ENCODE measurements at regions not wholly inside any gene's neighbourhood (a gene's known extent, or its start where the extent isn't known, plus 50 kb on each side); places are given as distances from the start of the nearest gene placed in this dataset.
"Not testable (repeated sequence)": the region's sequence is repeated elsewhere in the genome, so short reads cannot be mapped to it uniquely, and the experiment has no call there.

DNA sequence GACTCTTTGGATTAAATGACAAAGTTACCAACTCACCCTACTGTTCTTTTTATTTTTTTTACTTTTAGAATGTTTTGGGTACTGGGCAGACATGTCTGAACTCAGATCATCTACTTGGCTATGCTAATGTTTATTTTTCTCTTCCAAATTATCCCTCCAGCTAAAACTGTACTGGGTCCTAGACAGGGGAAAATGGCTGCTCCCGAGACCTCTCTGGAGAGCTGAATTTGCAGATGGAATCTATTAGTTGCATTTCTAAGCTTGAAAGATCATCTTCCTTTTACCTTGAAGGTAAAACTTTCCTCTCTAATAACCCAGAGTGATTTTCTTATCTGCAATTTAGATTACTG is 197.5 kb upstream of the SEMA6A start:
- H3K27ac ChIP-seq (ENCODE audit: low read depth, low read length): no peak overlapping the region

GRCh38 chr5:116771466-116772151 is 197.0 kb upstream of the SEMA6A start:
- H3K27me3 ChIP-seq (ENCODE audit: control insufficient read depth in 1 of 2, insufficient read depth in 2 of 2, low read length in 2 of 2): peaks cover 0 to 3% of the 10 kb centered on the region in 2 donors
- H3K27ac ChIP-seq (ENCODE audit: low read depth, low read length): no peak overlapping the region
- no peak overlapping the region for H3K4me3 ChIP-seq (ENCODE audit: low read depth in 1 of 2, low read length in 2 of 2)
- H3K36me3 ChIP-seq (ENCODE audit: control insufficient read depth in 1 of 2, insufficient read depth in 2 of 2, low read length in 2 of 2): no peaks in the 10 kb centered on the region
- H3K9ac ChIP-seq (ENCODE audit: low read depth in 1 of 2, low read length in 2 of 2): no peak overlapping the region
- H3K4me1 ChIP-seq (ENCODE audit: control insufficient read depth in 1 of 2, insufficient read depth in 2 of 2, low read length in 2 of 2): no peaks in the 10 kb centered on the region
- no peaks in the 10 kb centered on the region for H3K9me3 ChIP-seq (ENCODE audit: control insufficient read depth in 1 of 2, low read length in 2 of 2)

More for the DNA sequence above, 197.5 kb upstream of the SEMA6A start:
- H3K9ac ChIP-seq (ENCODE audit: low read depth in 1 of 2, low read length in 2 of 2): no peak overlapping the region
- H3K4me1 ChIP-seq (ENCODE audit: control insufficient read depth in 1 of 2, insufficient read depth in 2 of 2, low read length in 2 of 2): no peaks in the 10 kb centered on the region
- no peak overlapping the region for H3K4me3 ChIP-seq (ENCODE audit: low read depth in 1 of 2, low read length in 2 of 2)
- peaks cover 0 to 3% of the 10 kb centered on the region in 2 donors for H3K27me3 ChIP-seq (ENCODE audit: control insufficient read depth in 1 of 2, insufficient read depth in 2 of 2, low read length in 2 of 2)
- no peaks in the 10 kb centered on the region for H3K9me3 ChIP-seq (ENCODE audit: control insufficient read depth in 1 of 2, low read length in 2 of 2)
- no peaks in the 10 kb centered on the region for H3K36me3 ChIP-seq (ENCODE audit: control insufficient read depth in 1 of 2, insufficient read depth in 2 of 2, low read length in 2 of 2)

DNA sequence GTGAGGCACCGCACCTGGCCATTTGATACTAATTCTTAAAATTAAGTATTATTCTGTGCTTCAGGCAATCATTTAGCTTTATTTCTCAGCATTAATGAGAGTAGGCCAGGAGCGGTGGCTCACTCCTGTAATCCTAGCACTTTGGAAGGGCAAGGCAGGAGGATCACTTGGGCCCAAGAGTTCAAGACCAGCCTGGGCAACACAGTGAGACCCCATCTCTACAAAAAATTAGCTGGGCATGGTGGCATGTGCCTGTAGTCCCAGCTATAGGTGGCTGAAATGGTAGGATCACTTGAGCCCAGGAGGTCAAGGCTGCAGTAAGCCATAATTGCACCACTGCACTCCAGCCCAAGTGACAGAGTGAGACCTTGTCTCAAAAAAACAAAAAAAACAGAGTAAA is 195.3 kb upstream of the SEMA6A start:
- not testable (repeated sequence) for H3K9me3 ChIP-seq (ENCODE audit: control insufficient read depth in 1 of 2, low read length in 2 of 2); H3K9ac ChIP-seq (ENCODE audit: low read depth in 1 of 2, low read length in 2 of 2); H3K36me3 ChIP-seq (ENCODE audit: control insufficient read depth in 1 of 2, insufficient read depth in 2 of 2, low read length in 2 of 2); H3K4me3 ChIP-seq (ENCODE audit: low read depth in 1 of 2, low read length in 2 of 2); H3K27ac ChIP-seq (ENCODE audit: low read depth, low read length); H3K4me1 ChIP-seq (ENCODE audit: control insufficient read depth in 1 of 2, insufficient read depth in 2 of 2, low read length in 2 of 2); H3K27me3 ChIP-seq (ENCODE audit: control insufficient read depth in 1 of 2, insufficient read depth in 2 of 2, low read length in 2 of 2)

DNA sequence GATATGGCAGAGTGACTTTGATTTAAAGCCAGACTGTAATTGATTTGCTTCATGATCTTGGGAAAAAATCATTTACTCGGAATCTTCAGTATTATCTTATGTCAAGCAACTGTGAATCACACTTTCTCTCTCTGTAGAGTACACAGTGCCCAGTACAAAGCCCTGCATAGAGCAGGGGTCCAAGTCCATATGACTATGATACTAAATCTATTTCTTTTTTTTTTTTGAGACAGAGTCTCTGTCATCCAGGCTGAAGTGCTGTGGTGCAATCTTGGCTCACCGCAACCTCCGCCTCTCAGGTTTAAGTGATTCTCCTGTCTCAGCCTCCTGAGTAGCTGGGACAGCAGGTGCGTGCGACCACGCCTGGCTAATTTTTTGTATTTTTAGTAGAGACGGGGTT is 194.8 kb upstream of the SEMA6A start:
- Histone ChIP-seq H3K9me3 (ENCODE audit: control insufficient read depth in 1 of 2, low read length in 2 of 2) (no peaks in the 10 kb centered on the region), H3K36me3 (ENCODE audit: control insufficient read depth in 1 of 2, insufficient read depth in 2 of 2, low read length in 2 of 2) (no peaks in the 10 kb centered on the region), H3K27me3 (ENCODE audit: control insufficient read depth in 1 of 2, insufficient read depth in 2 of 2, low read length in 2 of 2) (peaks cover 0 to 3% of the 10 kb centered on the region in 2 donors), H3K27ac (ENCODE audit: low read depth, low read length) (no peak overlapping the region), H3K9ac (ENCODE audit: low read depth in 1 of 2, low read length in 2 of 2) (no peak overlapping the region), H3K4me1 (ENCODE audit: control insufficient read depth in 1 of 2, insufficient read depth in 2 of 2, low read length in 2 of 2) (no peaks in the 10 kb centered on the region), H3K4me3 (ENCODE audit: low read depth in 1 of 2, low read length in 2 of 2) (no peak overlapping the region)

DNA sequence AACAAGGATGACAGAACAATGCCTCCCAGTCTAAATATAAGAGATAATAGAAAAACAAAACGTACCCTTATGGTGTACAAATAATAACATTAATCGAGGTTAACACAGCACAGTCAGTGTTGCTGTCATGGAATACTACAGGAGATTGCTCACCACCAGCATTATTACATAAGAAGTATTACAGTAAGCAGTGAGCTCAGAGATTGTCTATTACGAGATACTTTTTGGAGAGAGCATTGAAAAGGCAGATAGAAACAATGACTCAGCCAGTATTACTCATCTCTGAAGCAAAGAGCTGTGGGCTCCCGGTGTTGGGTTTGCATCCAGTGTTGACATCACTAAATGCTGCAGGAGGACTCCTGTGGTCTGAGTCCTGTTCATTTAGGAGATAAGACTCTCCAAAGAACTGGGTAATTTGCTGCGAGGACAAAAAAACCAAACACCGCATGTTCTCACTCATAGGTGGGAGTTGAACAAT is 191.9 kb upstream of the SEMA6A start:
- Histone ChIP-seq H3K9ac (ENCODE audit: low read depth in 1 of 2, low read length in 2 of 2) (no peak overlapping the region), H3K4me1 (ENCODE audit: control insufficient read depth in 1 of 2, insufficient read depth in 2 of 2, low read length in 2 of 2) (no peaks in the 10 kb centered on the region), H3K27ac (ENCODE audit: low read depth, low read length) (no peak overlapping the region), H3K9me3 (ENCODE audit: control insufficient read depth in 1 of 2, low read length in 2 of 2) (no peaks in the 10 kb centered on the region), H3K4me3 (ENCODE audit: low read depth in 1 of 2, low read length in 2 of 2) (no peak overlapping the region), H3K27me3 (ENCODE audit: control insufficient read depth in 1 of 2, insufficient read depth in 2 of 2, low read length in 2 of 2) (no peaks in the 10 kb centered on the region), H3K36me3 (ENCODE audit: control insufficient read depth in 1 of 2, insufficient read depth in 2 of 2, low read length in 2 of 2) (no peaks in the 10 kb centered on the region)

GRCh38 chr5:116765441-116765840 is 190.8 kb upstream of the SEMA6A start:
- Histone ChIP-seq H3K9me3 (ENCODE audit: control insufficient read depth in 1 of 2, low read length in 2 of 2) (no peaks in the 10 kb centered on the region), H3K27me3 (ENCODE audit: control insufficient read depth in 1 of 2, insufficient read depth in 2 of 2, low read length in 2 of 2) (no peaks in the 10 kb centered on the region), H3K27ac (ENCODE audit: low read depth, low read length) (no peak overlapping the region), H3K9ac (ENCODE audit: low read depth in 1 of 2, low read length in 2 of 2) (no peak overlapping the region), H3K4me1 (ENCODE audit: control insufficient read depth in 1 of 2, insufficient read depth in 2 of 2, low read length in 2 of 2) (no peaks in the 10 kb centered on the region), H3K36me3 (ENCODE audit: control insufficient read depth in 1 of 2, insufficient read depth in 2 of 2, low read length in 2 of 2) (no peaks in the 10 kb centered on the region), H3K4me3 (ENCODE audit: low read depth in 1 of 2, low read length in 2 of 2) (no peak overlapping the region)

DNA sequence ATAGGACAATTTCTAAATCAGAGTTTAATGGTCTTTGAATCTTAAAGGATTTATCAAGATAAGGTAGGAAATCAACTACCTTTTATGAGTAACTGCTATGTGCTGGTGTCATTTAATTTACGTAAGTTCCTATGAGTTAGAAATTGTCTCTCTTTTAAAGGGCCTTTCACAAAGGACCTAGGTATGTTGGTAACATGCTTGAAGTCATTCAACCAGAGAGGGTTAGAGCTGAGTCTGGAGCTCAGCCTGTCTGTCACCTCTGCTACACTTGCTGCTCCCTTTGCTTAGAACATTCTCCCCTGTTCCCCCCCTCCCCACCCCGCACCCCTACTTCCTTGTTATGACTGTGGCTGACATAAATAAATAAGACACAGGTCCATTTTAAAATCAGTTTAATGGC is 190.3 kb upstream of the SEMA6A start:
- H3K27ac ChIP-seq (ENCODE audit: low read depth, low read length): no peak overlapping the region
- H3K9me3 ChIP-seq (ENCODE audit: control insufficient read depth in 1 of 2, low read length in 2 of 2): no peaks in the 10 kb centered on the region
- no peaks in the 10 kb centered on the region for H3K36me3 ChIP-seq (ENCODE audit: control insufficient read depth in 1 of 2, insufficient read depth in 2 of 2, low read length in 2 of 2)
- H3K4me3 ChIP-seq (ENCODE audit: low read depth in 1 of 2, low read length in 2 of 2): no peak overlapping the region
- H3K4me1 ChIP-seq (ENCODE audit: control insufficient read depth in 1 of 2, insufficient read depth in 2 of 2, low read length in 2 of 2): no peaks in the 10 kb centered on the region
- H3K9ac ChIP-seq (ENCODE audit: low read depth in 1 of 2, low read length in 2 of 2): no peak overlapping the region
- no peaks in the 10 kb centered on the region for H3K27me3 ChIP-seq (ENCODE audit: control insufficient read depth in 1 of 2, insufficient read depth in 2 of 2, low read length in 2 of 2)

DNA sequence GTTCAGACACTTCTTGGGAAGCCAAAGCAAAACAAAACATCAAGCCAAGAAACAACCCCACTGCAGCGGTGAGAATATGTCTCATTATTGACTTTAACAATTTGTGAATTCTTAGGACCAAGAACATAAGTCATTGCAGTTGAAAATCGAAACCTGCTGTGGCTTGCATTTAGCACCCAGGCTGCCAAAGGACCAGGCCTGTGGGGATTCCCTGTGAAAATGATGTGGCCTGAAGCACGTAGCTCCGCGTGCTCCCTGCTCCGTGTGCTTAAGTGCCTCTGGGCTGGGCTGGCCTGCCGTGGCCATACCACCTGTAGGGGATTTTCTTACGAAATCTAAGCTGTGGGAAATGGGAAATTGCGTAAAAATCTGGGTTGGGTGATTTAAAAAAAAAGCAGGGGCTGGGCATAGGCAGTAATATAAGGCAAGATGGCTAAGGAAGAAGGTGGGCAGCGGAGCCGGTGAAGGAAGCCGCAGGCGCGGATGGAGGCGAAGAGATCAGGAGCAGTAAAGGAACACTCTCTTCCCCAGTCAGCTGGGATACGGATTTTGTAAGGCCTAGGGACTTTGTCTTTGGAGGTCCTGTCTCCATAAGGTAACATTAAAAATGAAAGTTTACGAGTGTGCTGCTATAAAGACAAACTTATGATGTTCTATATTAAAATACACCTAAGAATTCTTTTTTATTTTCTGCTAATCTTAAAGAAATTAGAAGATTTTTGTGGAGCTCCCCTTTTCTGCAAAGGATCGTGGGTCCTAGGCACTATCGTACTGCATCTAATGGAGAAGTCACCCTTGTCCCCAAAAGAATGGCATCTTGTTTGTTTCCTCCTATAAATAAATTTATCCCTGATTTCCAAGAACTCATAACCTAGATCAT is 189.6 kb upstream of the SEMA6A start:
- Histone ChIP-seq H3K9me3 (ENCODE audit: control insufficient read depth in 1 of 2, low read length in 2 of 2) (no peaks in the 10 kb centered on the region), H3K4me3 (ENCODE audit: low read depth in 1 of 2, low read length in 2 of 2) (no peak overlapping the region), H3K27me3 (ENCODE audit: control insufficient read depth in 1 of 2, insufficient read depth in 2 of 2, low read length in 2 of 2) (no peaks in the 10 kb centered on the region), H3K4me1 (ENCODE audit: control insufficient read depth in 1 of 2, insufficient read depth in 2 of 2, low read length in 2 of 2) (no peaks in the 10 kb centered on the region), H3K36me3 (ENCODE audit: control insufficient read depth in 1 of 2, insufficient read depth in 2 of 2, low read length in 2 of 2) (no peaks in the 10 kb centered on the region), H3K27ac (ENCODE audit: low read depth, low read length) (no peak overlapping the region), H3K9ac (ENCODE audit: low read depth in 1 of 2, low read length in 2 of 2) (no peak overlapping the region)

GRCh38 chr5:116759860-116760640 is 185.4 kb upstream of the SEMA6A start:
- no peaks in the 10 kb centered on the region for H3K36me3 ChIP-seq (ENCODE audit: control insufficient read depth in 1 of 2, insufficient read depth in 2 of 2, low read length in 2 of 2)
- no peaks in the 10 kb centered on the region for H3K27me3 ChIP-seq (ENCODE audit: control insufficient read depth in 1 of 2, insufficient read depth in 2 of 2, low read length in 2 of 2)
- no peak overlapping the region for H3K9ac ChIP-seq (ENCODE audit: low read depth in 1 of 2, low read length in 2 of 2)
- H3K4me1 ChIP-seq (ENCODE audit: control insufficient read depth in 1 of 2, insufficient read depth in 2 of 2, low read length in 2 of 2): no peaks in the 10 kb centered on the region
- H3K9me3 ChIP-seq (ENCODE audit: control insufficient read depth in 1 of 2, low read length in 2 of 2): no peaks in the 10 kb centered on the region
- no peak overlapping the region for H3K27ac ChIP-seq (ENCODE audit: low read depth, low read length)
- H3K4me3 ChIP-seq (ENCODE audit: low read depth in 1 of 2, low read length in 2 of 2): no peak overlapping the region

DNA sequence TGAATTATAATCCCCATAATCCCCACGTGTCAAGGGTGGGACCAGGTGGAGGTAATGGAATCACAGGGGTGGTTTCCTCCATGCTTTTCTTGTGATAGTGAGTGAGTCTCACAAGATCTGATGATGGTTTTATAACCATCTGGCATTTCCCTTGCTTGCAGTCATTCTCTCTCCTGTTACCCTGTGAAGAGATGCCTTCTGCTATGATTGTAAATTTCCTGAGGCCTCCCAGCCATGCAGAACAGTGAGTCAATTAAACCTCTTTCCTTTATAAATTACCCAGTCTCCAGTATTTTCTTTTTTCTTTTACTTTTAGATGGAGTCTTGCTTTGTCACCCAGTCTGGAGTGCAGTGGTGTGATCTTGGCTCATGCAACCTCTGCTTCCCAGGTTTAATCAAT is 182.7 kb upstream of the SEMA6A start:
- H3K36me3 ChIP-seq (ENCODE audit: control insufficient read depth in 1 of 2, insufficient read depth in 2 of 2, low read length in 2 of 2): no peaks in the 10 kb centered on the region
- H3K4me3 ChIP-seq (ENCODE audit: low read depth in 1 of 2, low read length in 2 of 2): no peak overlapping the region
- H3K27me3 ChIP-seq (ENCODE audit: control insufficient read depth in 1 of 2, insufficient read depth in 2 of 2, low read length in 2 of 2): no peaks in the 10 kb centered on the region
- H3K9ac ChIP-seq (ENCODE audit: low read depth in 1 of 2, low read length in 2 of 2): no peak overlapping the region
- no peak overlapping the region for H3K27ac ChIP-seq (ENCODE audit: low read depth, low read length)
- H3K4me1 ChIP-seq (ENCODE audit: control insufficient read depth in 1 of 2, insufficient read depth in 2 of 2, low read length in 2 of 2): no peaks in the 10 kb centered on the region
- no peaks in the 10 kb centered on the region for H3K9me3 ChIP-seq (ENCODE audit: control insufficient read depth in 1 of 2, low read length in 2 of 2)
